HepG2 (cell line): ENCODE measurements at regions not wholly inside any gene's neighbourhood (a gene's known extent, or its start where the extent isn't known, plus 50 kb on each side); places are given as distances from the start of the nearest gene placed in this dataset.

Source experiments
- ATAC-seq: fragments of 200-7000 bp; cut with Tn5 transposase; 3 replicates; pipeline ENCODE4 v1.9.1; 2020; ENCODE audit warnings: mild to moderate bottlenecking, moderate library complexity
- BruUV-seq: library from RNA; stranded (reverse); fragments of 400-500 nt; replicated peaks from 2 replicates; lab custom pipeline; 2021; lab: Mats Ljungman, UMichigan
- CTCF ChIA-PET: fragments of 300-600 bp; formaldehyde crosslinking; extraction: SDS; loops from one replicate; lab custom pipeline; 2021; ENCODE audit warnings: low total read pairs, inconsistent platforms, low intra/inter-chr PET ratio; lab: Yijun Ruan, JAX
- POLR2A ChIA-PET: fragments of 350-600 bp; sonication (Branson Sonifier 250); formaldehyde crosslinking; loops from one replicate; lab custom pipeline; 2020; ENCODE audit warnings: antibody characterized with exemption, inconsistent platforms; lab: Yijun Ruan, JAX
- DNase-seq: peaks from one replicate; pipeline ENCODE4 v3.0.0-alpha.2; 2015; ENCODE audit warnings: low spot score
- FAIRE-seq: peaks from 3 replicates; lab custom pipeline; 2011; peaks lifted over from hg19 to GRCh38; lab: Jason Lieb, UNC
- H2AFZ ChIP-seq: one replicate; pipeline ENCODE4 v1.6.1; 2011; ENCODE audit warnings: low read length, inconsistent platforms
- H3K27ac ChIP-seq: fragments of 300-600 bp; 3 replicates; pipeline ENCODE4 v1.8.0; 2011; ENCODE audit warnings: mixed run types, mild to moderate bottlenecking, mixed read lengths, low read length, inconsistent platforms; ENCODE audit not compliant: insufficient read depth; ENCODE audit errors: extremely low read length
- H3K27me3 ChIP-seq, 2 experiments: fragments of 200-600 bp in 1 of 2; 2 replicates in 1 of 2; 3 replicates in 1 of 2; pipeline versions ENCODE4 v1.6.0 to v1.8.0; 2011; ENCODE audit warnings: low read length in 2 of 2, mild to moderate bottlenecking in 2 of 2, moderate library complexity in 2 of 2, inconsistent platforms in 1 of 2; ENCODE audit not compliant: insufficient read depth in 2 of 2, control insufficient read depth in 1 of 2
- H3K36me3 ChIP-seq, 2 experiments: fragments of 200-600 bp in 1 of 2; replicated peaks in 1 of 2; 2 replicates in 1 of 2; 3 replicates in 1 of 2; pipeline versions ENCODE4 v1.5.1 to v1.8.0; 2011; ENCODE audit warnings: low read length in 2 of 2, inconsistent platforms in 1 of 2; ENCODE audit not compliant: insufficient read depth in 2 of 2, control insufficient read depth in 1 of 2
- H3K4me1 ChIP-seq: 2 replicates; pipeline ENCODE4 v1.5.1; 2012; ENCODE audit warnings: low read length, inconsistent platforms; ENCODE audit not compliant: insufficient read depth
- H3K4me2 ChIP-seq: 2 replicates; pipeline ENCODE4 v1.6.0; 2011; ENCODE audit warnings: low read depth, low read length, inconsistent platforms
- H3K4me3 ChIP-seq, 3 experiments: fragments of 200-600 bp in 1 of 3; sonication (generic), shearing (Covaris generic) in 1 of 3; replicated peaks in 1 of 3; 2 replicates each; pipeline ENCODE4 v1.5.1; 2011 to 2016; ENCODE audit warnings: low read length in 3 of 3, inconsistent platforms in 2 of 3, low read depth in 2 of 3, mild to moderate bottlenecking in 2 of 3, control low read depth in 1 of 3, mixed read lengths in 1 of 3; ENCODE audit not compliant: insufficient read depth in 1 of 3
- H3K79me2 ChIP-seq: one replicate; pipeline ENCODE4 v1.6.1; 2011; ENCODE audit warnings: low read length, inconsistent platforms; ENCODE audit not compliant: insufficient read depth
- H3K9ac ChIP-seq: 2 replicates; pipeline ENCODE4 v1.6.0; 2011; ENCODE audit warnings: mild to moderate bottlenecking, low read depth, low read length, inconsistent platforms; ENCODE audit not compliant: insufficient read depth
- H3K9me3 ChIP-seq: 2 replicates; pipeline ENCODE4 v1.5.1; 2012; ENCODE audit warnings: mild to moderate bottlenecking, low read length
- H4K20me1 ChIP-seq: 2 replicates; pipeline ENCODE4 v1.6.0; 2011; ENCODE audit warnings: inconsistent platforms, mild to moderate bottlenecking, low read length, moderate library complexity; ENCODE audit not compliant: insufficient read depth
- AHDC1 ChIP-seq: sonication (generic); formaldehyde crosslinking; IDR thresholded peaks from 2 replicates; pipeline ENCODE4 v1.5.1; 2020; ENCODE audit warnings: mild to moderate bottlenecking, missing genetic modification reagents, borderline replicate concordance
- AHR ChIP-seq: IDR thresholded peaks from 2 replicates; pipeline ENCODE4 v1.6.1; 2018; ENCODE audit warnings: missing genetic modification reagents, missing compliant biosample characterization
- CBX1 ChIP-seq: IDR thresholded peaks from one replicate; pipeline ENCODE4 v1.6.1; 2016; ENCODE audit warnings: antibody characterized with exemption, low read depth
- EZH2 ChIP-seq: conservative IDR thresholded peaks from 2 replicates; pipeline ENCODE4 v1.6.1; 2012; ENCODE audit warnings: mild to moderate bottlenecking, low read depth, low read length, moderate library complexity
- FOXA3 ChIP-seq: IDR thresholded peaks from 2 replicates; pipeline ENCODE4 v1.6.1; 2016; ENCODE audit warnings: missing genetic modification reagents, missing compliant biosample characterization
- HBP1 ChIP-seq: IDR thresholded peaks from 2 replicates; pipeline ENCODE4 v1.6.1; 2016; ENCODE audit warnings: low read depth, control low read depth
- KLF6 ChIP-seq: IDR thresholded peaks from 2 replicates; pipeline ENCODE4 v1.8.0; 2016; ENCODE audit warnings: missing biosample characterization, missing genetic modification reagents
- MNT ChIP-seq: fragments of 450-650 bp; IDR thresholded peaks from 2 replicates; pipeline ENCODE4 v1.6.1; 2016
- PITX1 ChIP-seq: sonication (generic); formaldehyde crosslinking; IDR thresholded peaks from 2 replicates; pipeline ENCODE4 v1.5.1; 2020; ENCODE audit warnings: mild to moderate bottlenecking, missing genetic modification reagents
- PTBP1 ChIP-seq: fragments of 200-400 bp; formaldehyde crosslinking; IDR thresholded peaks from 2 replicates; pipeline ENCODE4 v1.6.1; 2018; ENCODE audit warnings: low read length, low read depth; ENCODE audit not compliant: poor library complexity, severe bottlenecking
- SCMH1 ChIP-seq: sonication (generic); formaldehyde crosslinking; IDR thresholded peaks from 2 replicates; pipeline ENCODE4 v1.9.0; 2021; ENCODE audit warnings: missing genetic modification reagents, mild to moderate bottlenecking, borderline replicate concordance
- SPEN ChIP-seq: sonication (generic); formaldehyde crosslinking; IDR thresholded peaks from 2 replicates; pipeline ENCODE4 v1.5.1; 2020; ENCODE audit warnings: low read depth, mild to moderate bottlenecking, missing genetic modification reagents
- ZBTB7A ChIP-seq: sonication (generic); formaldehyde crosslinking; IDR thresholded peaks from 2 replicates; pipeline ENCODE4 v1.8.0; 2022; ENCODE audit warnings: mild to moderate bottlenecking, missing genetic modification reagents
- ZKSCAN1 ChIP-seq: fragments of 150-350 bp; IDR thresholded peaks from 2 replicates; pipeline ENCODE4 v1.6.1; 2014; ENCODE audit warnings: low read length
- ZNF607 ChIP-seq: sonication (generic); formaldehyde crosslinking; IDR thresholded peaks from 2 replicates; pipeline ENCODE4 v1.5.1; 2020; ENCODE audit warnings: missing genetic modification reagents, mild to moderate bottlenecking, borderline replicate concordance
- ZNF652 ChIP-seq: IDR thresholded peaks from 2 replicates; pipeline ENCODE4 v1.6.1; 2016; ENCODE audit warnings: low read depth, borderline replicate concordance
- in situ Hi-C: cut with HindIII; loops from 2 replicates; pipeline ENCODE4 v1.10.0; 2017; ENCODE audit warnings: low pct_unique_long_range_greater_than_20kb; ENCODE audit not compliant: extremely low pct_ligation_motif_present
- intact Hi-C: fragments of 100-400 bp; cut with micrococcal nuclease; formaldehyde crosslinking; loops from one replicate; pipeline ENCODE4 v1.10.0; 2022; ENCODE audit not compliant: unreplicated experiment

GRCh38 chr5:100654895-100655294, 119.7 kb downstream of the FAM174A start:
- Histone ChIP-seq H3K4me1 (no peaks in the 10 kb centered on the region), H3K9ac (no peak overlapping the region), H3K4me3 (no peak overlapping the region), H3K4me2 (no peak overlapping the region), H3K27ac (no peak overlapping the region), H2AFZ (no peak overlapping the region), H4K20me1 (no peaks in the 10 kb centered on the region), H3K36me3 (no peaks in the 10 kb centered on the region), H3K9me3 (no peaks in the 10 kb centered on the region), H3K79me2 (no peaks in the 10 kb centered on the region), H3K27me3 (no peaks in the 10 kb centered on the region)
- DNase-seq: no peak
- CTCF ChIA-PET: no interaction called here
- in situ Hi-C loops (no loop called here), intact Hi-C loops (no loop called here)
- BruUV-seq: no TSS peak
- ATAC-seq: no peak
- no peak for FAIRE-seq
- TF ChIP-seq ZNF652 (CRISPR knock-in tag) (no peak), HBP1 (CRISPR knock-in tag) (no peak), PTBP1 (no peak), KLF6 (CRISPR knock-in tag) (no peak), FOXA3 (CRISPR knock-in tag) (no peak), SPEN (CRISPR knock-in tag) (no peak), ZBTB7A (CRISPR knock-in tag) (no peak), EZH2 (no peak), MNT (no peak), CBX1 (no peak), PITX1 (CRISPR knock-in tag) (no peak), SCMH1 (no peak), AHDC1 (no peak), AHR (no peak), ZKSCAN1 (no peak), ZNF607 (CRISPR knock-in tag) (no peak)
- POLR2A ChIA-PET: no interaction called here
